SU-DHL-6 (cell line): ENCODE measurements at regions not wholly inside any gene's neighbourhood (a gene's known extent, or its start where the extent isn't known, plus 50 kb on each side); places are given as distances from the start of the nearest gene placed in this dataset.

Experiments
- EZH2phosphoT487 ChIP-seq: fragments of 200-600 bp; sonication (generic), shearing (Covaris generic); conservative IDR thresholded peaks from 2 replicates; pipeline ENCODE4 v1.6.1; 2018; ENCODE audit warnings: mild to moderate bottlenecking, antibody characterized with exemption, low read length, moderate library complexity, mixed read lengths
- TF ChIP-seq, protein P1 (sequence below): fragments of 200-600 bp; sonication (generic); IDR thresholded peaks from one replicate; pipeline ENCODE4 v1.5.1; 2017; ENCODE audit warnings: antibody characterized with exemption, mild to moderate bottlenecking, low read length, moderate library complexity; ENCODE audit not compliant: insufficient read depth, poor library complexity, severe bottlenecking

DNA sequence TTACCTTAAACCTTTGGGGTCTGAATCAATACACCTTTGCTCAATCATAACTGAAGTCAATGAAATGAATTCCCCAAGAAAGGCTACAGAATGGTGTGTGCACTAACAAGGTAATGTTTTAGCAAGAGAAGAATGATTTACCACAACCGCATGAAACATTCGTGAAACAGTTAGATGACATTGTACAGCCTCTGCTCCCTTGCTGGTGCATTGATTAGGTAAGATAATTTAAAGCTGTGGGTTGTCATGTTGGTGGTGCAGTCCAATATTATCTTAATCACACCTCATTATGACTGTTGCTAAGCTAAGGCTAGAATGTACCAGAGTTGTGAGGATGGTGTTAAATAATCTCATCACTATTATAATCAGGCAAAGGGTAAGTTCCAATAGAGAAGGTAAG lies 1673.2 kb upstream of the PRR20A start:
- TF ChIP-seq, protein P1, sequence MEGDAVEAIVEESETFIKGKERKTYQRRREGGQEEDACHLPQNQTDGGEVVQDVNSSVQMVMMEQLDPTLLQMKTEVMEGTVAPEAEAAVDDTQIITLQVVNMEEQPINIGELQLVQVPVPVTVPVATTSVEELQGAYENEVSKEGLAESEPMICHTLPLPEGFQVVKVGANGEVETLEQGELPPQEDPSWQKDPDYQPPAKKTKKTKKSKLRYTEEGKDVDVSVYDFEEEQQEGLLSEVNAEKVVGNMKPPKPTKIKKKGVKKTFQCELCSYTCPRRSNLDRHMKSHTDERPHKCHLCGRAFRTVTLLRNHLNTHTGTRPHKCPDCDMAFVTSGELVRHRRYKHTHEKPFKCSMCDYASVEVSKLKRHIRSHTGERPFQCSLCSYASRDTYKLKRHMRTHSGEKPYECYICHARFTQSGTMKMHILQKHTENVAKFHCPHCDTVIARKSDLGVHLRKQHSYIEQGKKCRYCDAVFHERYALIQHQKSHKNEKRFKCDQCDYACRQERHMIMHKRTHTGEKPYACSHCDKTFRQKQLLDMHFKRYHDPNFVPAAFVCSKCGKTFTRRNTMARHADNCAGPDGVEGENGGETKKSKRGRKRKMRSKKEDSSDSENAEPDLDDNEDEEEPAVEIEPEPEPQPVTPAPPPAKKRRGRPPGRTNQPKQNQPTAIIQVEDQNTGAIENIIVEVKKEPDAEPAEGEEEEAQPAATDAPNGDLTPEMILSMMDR: no peak
- no peak for TF ChIP-seq EZH2phosphoT487
